BE2C (cell line): ENCODE measurements at regions not wholly inside any gene's neighbourhood (a gene's known extent, or its start where the extent isn't known, plus 50 kb on each side); places are given as distances from the start of the nearest gene placed in this dataset.

Experiments used
- DNase-seq: peaks from one replicate; pipeline ENCODE4 v3.0.0-alpha.2; 2020
- H3K27me3 ChIP-seq: fragments of 250-450 bp; sonication (Bioruptor Pico); 2 replicates; pipeline ENCODE4 v1.5.1; 2020; ENCODE audit warnings: mild to moderate bottlenecking
- H3K36me3 ChIP-seq: fragments of 250-450 bp; sonication (Bioruptor Pico); 2 replicates; pipeline ENCODE4 v1.5.1; 2020; ENCODE audit warnings: mild to moderate bottlenecking
- H3K4me1 ChIP-seq: fragments of 250-450 bp; sonication (Bioruptor Pico); 2 replicates; pipeline ENCODE4 v1.5.1; 2020
- H3K4me3 ChIP-seq: 2 replicates; pipeline ENCODE4 v1.5.1; 2011; ENCODE audit warnings: low read depth, low read length
- H3K9me3 ChIP-seq: fragments of 250-450 bp; sonication (Bioruptor Pico); 2 replicates; pipeline ENCODE4 v1.5.1; 2020
- CTCF ChIP-seq: IDR thresholded peaks from 2 replicates; pipeline ENCODE4 v1.5.1; 2012; ENCODE audit warnings: mild to moderate bottlenecking, low read depth, low read length

GRCh38 chr5:97967292-97967691 lies 784.2 kb upstream of the RIOK2 start:
- no peak for TF ChIP-seq CTCF
- no peaks in the 10 kb centered on the region for H3K36me3 ChIP-seq
- no peaks in the 10 kb centered on the region for H3K27me3 ChIP-seq
- no peaks in the 10 kb centered on the region for H3K4me1 ChIP-seq
- H3K4me3 ChIP-seq: no peak overlapping the region
- no peak for DNase-seq
- H3K9me3 ChIP-seq: no peaks in the 10 kb centered on the region

GRCh38 chr5:97968346-97968745 lies 785.3 kb upstream of the RIOK2 start:
- no peak for TF ChIP-seq CTCF
- Histone ChIP-seq H3K9me3 (no peaks in the 10 kb centered on the region; the same call in 1 of the 2 replicates), H3K36me3 (no peaks in the 10 kb centered on the region), H3K4me3 (no peak overlapping the region), H3K27me3 (no peaks in the 10 kb centered on the region), H3K4me1 (no peaks in the 10 kb centered on the region)
- DNase-seq: no peak

- H3K9me3 ChIP-seq: no peaks in the 10 kb centered on the region
- TF ChIP-seq CTCF: no peak
- H3K27me3 ChIP-seq: no peaks in the 10 kb centered on the region
- no peak for DNase-seq
- H3K4me1 ChIP-seq: no peaks in the 10 kb centered on the region
- H3K4me3 ChIP-seq: no peak overlapping the region
- no peaks in the 10 kb centered on the region for H3K36me3 ChIP-seq
Observed at GRCh38 chr5:97979740-97980139, 793.7 kb upstream of the RGMB start.

- Histone ChIP-seq H3K4me3 (no peak overlapping the region), H3K4me1 (no peaks in the 10 kb centered on the region), H3K9me3 (no peaks in the 10 kb centered on the region), H3K36me3 (no peaks in the 10 kb centered on the region), H3K27me3 (no peaks in the 10 kb centered on the region)
- no peak for DNase-seq
- no peak for TF ChIP-seq CTCF
Observed at GRCh38 chr5:97980291-97980690, 793.2 kb upstream of the RGMB start.

- no peaks in the 10 kb centered on the region for H3K36me3 ChIP-seq
- H3K4me3 ChIP-seq: no peak overlapping the region
- no peak for TF ChIP-seq CTCF
- H3K27me3 ChIP-seq: no peaks in the 10 kb centered on the region
- no peaks in the 10 kb centered on the region for H3K9me3 ChIP-seq
- DNase-seq: no peak
- no peaks in the 10 kb centered on the region for H3K4me1 ChIP-seq
Observed at GRCh38 chr5:97986069-97986468, 787.4 kb upstream of the RGMB start.

GRCh38 chr5:97991236-97991635 lies 782.2 kb upstream of the RGMB start:
- no peaks in the 10 kb centered on the region for H3K9me3 ChIP-seq
- no peak for DNase-seq
- no peaks in the 10 kb centered on the region for H3K4me1 ChIP-seq
- no peak overlapping the region for H3K4me3 ChIP-seq
- no peak for TF ChIP-seq CTCF
- no peaks in the 10 kb centered on the region for H3K27me3 ChIP-seq
- no peaks in the 10 kb centered on the region for H3K36me3 ChIP-seq
